ENCODE measurements at regions not wholly inside any gene's neighbourhood (a gene's known extent, or its start where the extent isn't known, plus 50 kb on each side); places are given as distances from the start of the nearest gene placed in this dataset.

DNA sequence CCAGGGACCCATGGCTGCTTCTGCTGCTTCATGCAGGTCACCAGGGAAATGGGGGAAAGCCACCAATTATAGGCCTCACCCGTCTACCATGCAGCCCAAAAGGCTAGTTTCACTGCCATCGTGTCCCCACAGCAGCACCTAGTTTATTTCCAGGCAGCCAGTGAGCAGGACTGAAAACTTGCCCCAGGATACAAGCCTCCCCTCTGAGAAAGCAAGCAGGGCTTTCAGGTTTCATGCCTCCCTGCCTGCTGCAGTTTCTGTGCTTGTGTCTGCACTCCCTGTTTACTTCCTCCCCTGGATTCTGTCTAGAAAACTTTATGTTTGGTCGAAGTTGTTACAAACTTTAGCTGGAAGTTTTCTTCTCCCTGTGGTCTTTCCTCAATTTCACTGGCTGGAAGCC, 319.1 kb downstream of the ANXA1 start:
- Mint-ChIP-seq H3K4me3 (ENCODE audit: unreplicated experiment) (no peak overlapping the region), H3K36me3 (ENCODE audit: unreplicated experiment) (no peaks in the 10 kb centered on the region), H3K4me1 (ENCODE audit: unreplicated experiment) (no peaks in the 10 kb centered on the region), H3K27me3 (ENCODE audit: unreplicated experiment) (peaks cover 6% of the 10 kb centered on the region), H3K27ac (ENCODE audit: unreplicated experiment) (no peak overlapping the region), H3K9me3 (ENCODE audit: unreplicated experiment) (no peaks in the 10 kb centered on the region)
- TF ChIP-seq, protein P1, sequence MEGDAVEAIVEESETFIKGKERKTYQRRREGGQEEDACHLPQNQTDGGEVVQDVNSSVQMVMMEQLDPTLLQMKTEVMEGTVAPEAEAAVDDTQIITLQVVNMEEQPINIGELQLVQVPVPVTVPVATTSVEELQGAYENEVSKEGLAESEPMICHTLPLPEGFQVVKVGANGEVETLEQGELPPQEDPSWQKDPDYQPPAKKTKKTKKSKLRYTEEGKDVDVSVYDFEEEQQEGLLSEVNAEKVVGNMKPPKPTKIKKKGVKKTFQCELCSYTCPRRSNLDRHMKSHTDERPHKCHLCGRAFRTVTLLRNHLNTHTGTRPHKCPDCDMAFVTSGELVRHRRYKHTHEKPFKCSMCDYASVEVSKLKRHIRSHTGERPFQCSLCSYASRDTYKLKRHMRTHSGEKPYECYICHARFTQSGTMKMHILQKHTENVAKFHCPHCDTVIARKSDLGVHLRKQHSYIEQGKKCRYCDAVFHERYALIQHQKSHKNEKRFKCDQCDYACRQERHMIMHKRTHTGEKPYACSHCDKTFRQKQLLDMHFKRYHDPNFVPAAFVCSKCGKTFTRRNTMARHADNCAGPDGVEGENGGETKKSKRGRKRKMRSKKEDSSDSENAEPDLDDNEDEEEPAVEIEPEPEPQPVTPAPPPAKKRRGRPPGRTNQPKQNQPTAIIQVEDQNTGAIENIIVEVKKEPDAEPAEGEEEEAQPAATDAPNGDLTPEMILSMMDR (IDR thresholded peaks at IDR 0.05): no peak
- DNase-seq (ENCODE audit: extremely low spot score, unreplicated experiment): no peak

DNA sequence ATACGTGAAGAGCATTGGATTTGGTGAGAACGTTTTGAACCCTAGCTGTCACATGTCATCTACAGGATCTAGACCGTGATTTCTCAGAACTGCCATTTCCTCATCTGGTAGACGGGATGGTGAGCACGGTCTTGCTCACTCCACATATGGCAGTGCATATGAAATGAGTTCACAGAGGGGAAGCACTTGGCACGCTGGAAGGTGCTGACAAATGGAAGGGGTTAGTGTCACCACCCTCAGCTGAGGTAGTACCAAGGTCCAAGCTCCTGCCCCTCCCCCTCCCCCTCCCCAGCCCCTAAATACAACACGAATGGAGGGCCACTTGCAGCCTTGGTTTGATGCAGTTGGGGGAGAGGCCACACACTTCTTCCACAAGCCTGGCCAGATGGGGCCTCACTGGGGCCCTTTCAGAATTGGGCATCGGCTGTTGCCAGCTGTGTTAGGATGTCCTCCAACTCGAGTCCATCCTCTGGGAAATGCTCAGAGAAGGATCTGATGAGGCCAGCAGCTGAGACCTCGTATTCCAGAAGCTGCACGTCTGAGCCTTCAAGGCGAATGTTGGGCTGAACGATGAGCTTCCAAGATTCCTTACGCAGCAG, 322.4 kb downstream of the ANXA1 start:
- Mint-ChIP-seq H3K27ac (ENCODE audit: unreplicated experiment) (no peak overlapping the region), H3K9me3 (ENCODE audit: unreplicated experiment) (no peaks in the 10 kb centered on the region), H3K27me3 (ENCODE audit: unreplicated experiment) (peaks cover 9% of the 10 kb centered on the region), H3K36me3 (ENCODE audit: unreplicated experiment) (no peaks in the 10 kb centered on the region), H3K4me3 (ENCODE audit: unreplicated experiment) (no peak overlapping the region), H3K4me1 (ENCODE audit: unreplicated experiment) (no peaks in the 10 kb centered on the region)
- DNase-seq (ENCODE audit: extremely low spot score, unreplicated experiment): no peak
- TF ChIP-seq, protein P1 (IDR thresholded peaks at IDR 0.05): no peak

DNA sequence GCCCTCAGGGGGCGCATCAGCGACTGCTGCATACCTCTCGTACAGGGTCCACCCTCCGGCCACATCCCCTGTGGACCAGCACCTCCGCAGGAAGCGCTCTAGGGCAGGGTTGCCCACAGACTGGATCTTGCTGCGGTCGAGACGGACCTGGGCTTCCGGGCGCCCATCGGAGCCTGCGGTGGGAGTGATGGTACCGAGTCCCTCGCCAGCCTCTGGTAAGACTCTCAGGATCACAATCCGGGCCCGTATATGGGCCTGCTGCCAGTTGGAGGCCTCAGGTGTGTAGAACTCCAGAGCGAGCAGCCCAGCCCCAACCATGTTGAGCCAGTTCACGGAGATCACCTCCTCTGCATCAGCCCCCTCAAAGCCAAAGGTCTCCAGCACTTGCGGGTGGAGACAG, 323.0 kb downstream of the ANXA1 start:
- Mint-ChIP-seq H3K4me1 (ENCODE audit: unreplicated experiment) (no peaks in the 10 kb centered on the region), H3K4me3 (ENCODE audit: unreplicated experiment) (no peak overlapping the region), H3K27me3 (ENCODE audit: unreplicated experiment) (peaks cover 4% of the 10 kb centered on the region), H3K36me3 (ENCODE audit: unreplicated experiment) (no peaks in the 10 kb centered on the region), H3K27ac (ENCODE audit: unreplicated experiment) (no peak overlapping the region), H3K9me3 (ENCODE audit: unreplicated experiment) (no peaks in the 10 kb centered on the region)
- DNase-seq (ENCODE audit: extremely low spot score, unreplicated experiment): no peak
- TF ChIP-seq, protein P1 (IDR thresholded peaks at IDR 0.05): no peak

- TF ChIP-seq, protein P1 (IDR thresholded peaks at IDR 0.05): no peak
- Mint-ChIP-seq H3K27me3 (ENCODE audit: unreplicated experiment) (no peaks in the 10 kb centered on the region), H3K27ac (ENCODE audit: unreplicated experiment) (no peak overlapping the region), H3K4me3 (ENCODE audit: unreplicated experiment) (no peak overlapping the region), H3K9me3 (ENCODE audit: unreplicated experiment) (peaks cover 10% of the 10 kb centered on the region), H3K4me1 (ENCODE audit: unreplicated experiment) (no peaks in the 10 kb centered on the region), H3K36me3 (ENCODE audit: unreplicated experiment) (no peaks in the 10 kb centered on the region)
- DNase-seq (ENCODE audit: extremely low spot score, unreplicated experiment): no peak
Observed at GRCh38 chr9:73494894-73495293, 343.2 kb downstream of the ANXA1 start.

DNA sequence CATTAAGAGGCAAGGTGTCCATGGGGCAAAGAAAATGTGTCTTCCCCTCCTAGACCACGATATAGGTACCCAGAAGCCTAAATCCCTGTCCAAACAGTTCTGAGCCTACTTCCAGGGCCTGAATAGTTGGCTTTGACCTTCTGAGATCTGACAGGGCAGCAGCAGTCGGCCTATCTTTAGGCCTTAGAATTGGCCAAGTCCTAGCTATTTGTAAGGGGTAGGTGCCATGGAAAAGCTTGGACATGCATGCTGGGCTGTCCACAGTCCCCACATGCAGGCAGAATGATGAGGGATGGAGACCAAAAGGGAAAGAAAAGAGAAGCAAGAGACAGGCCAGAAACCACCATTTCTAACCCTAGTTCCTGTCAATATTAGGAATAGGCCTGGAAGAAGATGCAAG, 346.1 kb downstream of the ANXA1 start:
- Mint-ChIP-seq H3K4me3 (ENCODE audit: unreplicated experiment) (no peak overlapping the region), H3K27ac (ENCODE audit: unreplicated experiment) (no peak overlapping the region), H3K4me1 (ENCODE audit: unreplicated experiment) (no peaks in the 10 kb centered on the region), H3K36me3 (ENCODE audit: unreplicated experiment) (no peaks in the 10 kb centered on the region), H3K9me3 (ENCODE audit: unreplicated experiment) (peaks cover 9% of the 10 kb centered on the region), H3K27me3 (ENCODE audit: unreplicated experiment) (no peaks in the 10 kb centered on the region)
- TF ChIP-seq, protein P1 (IDR thresholded peaks at IDR 0.05): no peak
- DNase-seq (ENCODE audit: extremely low spot score, unreplicated experiment): no peak
